ENCODE measurements at regions not wholly inside any gene's neighbourhood (a gene's known extent, or its start where the extent isn't known, plus 50 kb on each side); places are given as distances from the start of the nearest gene placed in this dataset.
A peak's percentile ranks its signal among the peaks of the same experiment; 100 is the strongest.

GRCh38 chr15:36334059-36334458, 245.4 kb upstream of the CDIN1 start (continued):
- TF ChIP-seq NONO (IDR thresholded peaks at IDR 0.05; ENCODE audit: low read depth in 2 of 2, low read length in 1 of 2) (no peak), ADNP (tag; IDR thresholded peaks at IDR 0.05) (no peak), CTBP1 (IDR thresholded peaks at IDR 0.05; ENCODE audit: borderline replicate concordance) (peak; percentile 65), ZNF324 (CRISPR knock-in tag; IDR thresholded peaks at IDR 0.05) (no peak), HOMEZ (CRISPR knock-in tag; IDR thresholded peaks at IDR 0.05) (no peak), PYGO2 (tag; IDR thresholded peaks at IDR 0.05) (no peak), HNRNPUL1 (IDR thresholded peaks at IDR 0.05; ENCODE audit: low read length) (no peak), FOXM1 (IDR thresholded peaks at IDR 0.05; ENCODE audit: low read depth) (no peak), FOXM1 (CRISPR knock-in tag; IDR thresholded peaks at IDR 0.05; ENCODE audit: low read depth) (no peak), DPF2 (IDR thresholded peaks at IDR 0.05) (0 out of 2 replicates have a peak, but pooled peaks have one; percentile 27), CEBPG (CRISPR knock-in tag; IDR thresholded peaks at IDR 0.05) (peak; percentile 88), CEBPG (tag; conservative IDR thresholded peaks at IDR 0.05 in 1 of 2, IDR thresholded peaks at IDR 0.05 in 1 of 2) (peak; percentile 92 to 94), ZNF311 (CRISPR knock-in tag; IDR thresholded peaks at IDR 0.05) (no peak), THAP7 (CRISPR knock-in tag; IDR thresholded peaks at IDR 0.05) (no peak), CBFA2T3 (IDR thresholded peaks at IDR 0.05) (peak; percentile 65)
